WTC11 (cell line): ENCODE measurements at regions not wholly inside any gene's neighbourhood (a gene's known extent, or its start where the extent isn't known, plus 50 kb on each side); places are given as distances from the start of the nearest gene placed in this dataset.

Source experiments
- ATAC-seq: fragments of 200-7000 bp; cut with Tn5 transposase; 2 replicates; pipeline ENCODE4 v1.10.0; 2021; ENCODE audit warnings: mild to moderate bottlenecking, moderate library complexity
- CTCF ChIA-PET: fragments of 300-600 bp; sonication (Branson Sonifier 250); formaldehyde crosslinking; loops from one replicate; lab custom pipeline; 2021; ENCODE audit warnings: antibody characterized with exemption; lab: Charles Lee
- POLR2A ChIA-PET: fragments of 350-600 bp; sonication (Branson Sonifier 250); formaldehyde crosslinking; loops from one replicate; lab custom pipeline; 2021; ENCODE audit warnings: antibody characterized with exemption; lab: Charles Lee
- DNase-seq: peaks from one replicate; pipeline ENCODE4 v3.0.0; 2021; ENCODE audit warnings: low spot score
- H3K27ac Mint-ChIP-seq: 2 replicates; pipeline ENCODE4 v1.8.0; 2021; ENCODE audit warnings: mixed read lengths
- H3K27me3 Mint-ChIP-seq: 2 replicates; pipeline ENCODE4 v1.8.0; 2021; ENCODE audit warnings: low read depth, mild to moderate bottlenecking, moderate library complexity, mixed read lengths
- H3K36me3 Mint-ChIP-seq: 2 replicates; pipeline ENCODE4 v1.8.0; 2021; ENCODE audit warnings: mixed read lengths
- H3K4me1 Mint-ChIP-seq: 2 replicates; pipeline ENCODE4 v1.8.0; 2022; ENCODE audit warnings: mixed read lengths
- H3K4me3 Mint-ChIP-seq: 2 replicates; pipeline ENCODE4 v1.8.0; 2021; ENCODE audit warnings: mild to moderate bottlenecking, moderate library complexity, mixed read lengths
- H3K9me3 Mint-ChIP-seq: 2 replicates; pipeline ENCODE4 v1.8.0; 2021; ENCODE audit warnings: mixed read lengths
- AR ChIP-seq: fragments of 250-450 bp; sonication (Bioruptor Pico); IDR thresholded peaks from 2 replicates; pipeline ENCODE4 v1.9.0; 2021; ENCODE audit warnings: mild to moderate bottlenecking
- ARID4B ChIP-seq: sonication (generic); formaldehyde crosslinking; IDR thresholded peaks from 2 replicates; pipeline ENCODE4 v1.8.0; 2023; ENCODE audit warnings: missing genetic modification reagents, mild to moderate bottlenecking, borderline replicate concordance
- ATF6 ChIP-seq: sonication (generic); formaldehyde crosslinking; IDR thresholded peaks from 2 replicates; pipeline ENCODE4 v1.8.1; 2023; ENCODE audit warnings: mild to moderate bottlenecking, missing genetic modification reagents
- CTCF ChIP-seq: fragments of 200-600 bp; IDR thresholded peaks from 2 replicates; pipeline ENCODE4 v1.8.0; 2022; ENCODE audit warnings: antibody characterized with exemption
- GABPB1 ChIP-seq: sonication (generic); formaldehyde crosslinking; IDR thresholded peaks from 2 replicates; pipeline ENCODE4 v1.8.1; 2023; ENCODE audit warnings: mild to moderate bottlenecking, missing genetic modification reagents
- IRF2 ChIP-seq: sonication (generic); formaldehyde crosslinking; IDR thresholded peaks from 2 replicates; pipeline ENCODE4 v1.8.0; 2022; ENCODE audit warnings: low read depth, missing genetic modification reagents, borderline replicate concordance
- KAT7 ChIP-seq: sonication (generic); formaldehyde crosslinking; IDR thresholded peaks from 2 replicates; pipeline ENCODE4 v1.8.1; 2023; ENCODE audit warnings: missing genetic modification reagents, mild to moderate bottlenecking, borderline replicate concordance
- PRDM15 ChIP-seq: sonication (generic); formaldehyde crosslinking; IDR thresholded peaks from 2 replicates; pipeline ENCODE4 v1.8.0; 2022; ENCODE audit warnings: missing genetic modification reagents
- PREB ChIP-seq: sonication (generic); formaldehyde crosslinking; IDR thresholded peaks from 2 replicates; pipeline ENCODE4 v1.8.1; 2022; ENCODE audit warnings: mild to moderate bottlenecking, missing genetic modification reagents, moderate library complexity, borderline replicate concordance
- RELA ChIP-seq: sonication (generic); formaldehyde crosslinking; IDR thresholded peaks from 2 replicates; pipeline ENCODE4 v1.8.1; 2022; ENCODE audit warnings: missing genetic modification reagents, mild to moderate bottlenecking, borderline replicate concordance
- TEAD1 ChIP-seq: sonication (generic); formaldehyde crosslinking; IDR thresholded peaks from 2 replicates; pipeline ENCODE4 v1.8.0; 2022; ENCODE audit warnings: mild to moderate bottlenecking, missing genetic modification reagents
- TP53 ChIP-seq: sonication (generic); formaldehyde crosslinking; IDR thresholded peaks from 2 replicates; pipeline ENCODE4 v1.8.1; 2023; ENCODE audit warnings: mild to moderate bottlenecking, missing genetic modification reagents
- USF1 ChIP-seq: sonication (generic); formaldehyde crosslinking; IDR thresholded peaks from 2 replicates; pipeline ENCODE4 v1.8.0; 2022; ENCODE audit warnings: mild to moderate bottlenecking, missing genetic modification reagents
- ZNF138 ChIP-seq: sonication (generic); formaldehyde crosslinking; conservative IDR thresholded peaks from 2 replicates; pipeline ENCODE4 v1.8.1; 2022; ENCODE audit warnings: mild to moderate bottlenecking, moderate library complexity, missing genetic modification reagents
- ZNF232 ChIP-seq: sonication (generic); formaldehyde crosslinking; IDR thresholded peaks from 2 replicates; pipeline ENCODE4 v1.8.0; 2022; ENCODE audit warnings: mild to moderate bottlenecking, missing genetic modification reagents
- ZNF317 ChIP-seq: sonication (generic); formaldehyde crosslinking; IDR thresholded peaks from 2 replicates; pipeline ENCODE4 v1.8.1; 2023; ENCODE audit warnings: low read depth, mild to moderate bottlenecking, moderate library complexity, missing genetic modification reagents, borderline replicate concordance

- ATAC-seq (no peak), DNase-seq (no peak)
- H3K4me3 Mint-ChIP-seq: no peak overlapping the region
- peaks cover 5% of the 10 kb centered on the region for H3K36me3 Mint-ChIP-seq
- ChIA-PET POLR2A (no interaction called here), CTCF (interaction anchor here (0.7 to 2.7 kb wide), 11 partner anchors 9 to 1053 kb away, joined by 3 to 11 read pairs (median 3); no protein-coding TSS in a partner anchor)
- H3K27ac Mint-ChIP-seq: no peak overlapping the region
- H3K27me3 Mint-ChIP-seq: no peaks in the 10 kb centered on the region; the same call in 1 of the 2 replicates
- H3K9me3 Mint-ChIP-seq: peaks cover 5% of the 10 kb centered on the region; the same call in 1 of the 2 replicates
- peak; percentile 72 for TF ChIP-seq CTCF
- TF ChIP-seq AR: no peak
- peaks cover 52% of the 10 kb centered on the region for H3K4me1 Mint-ChIP-seq
Observed at GRCh38 chr1:209202830-209203532, 380.5 kb upstream of the CAMK1G start.

GRCh38 chr1:209203533-209203895, 380.0 kb upstream of the CAMK1G start:
- ATAC-seq (no peak), DNase-seq (no peak)
- ChIA-PET POLR2A (no interaction called here), CTCF (interaction anchor here (0.7 to 2.7 kb wide), 7 partner anchors 8 to 1053 kb away, joined by 3 to 11 read pairs (median 3); no protein-coding TSS in a partner anchor)
- Mint-ChIP-seq H3K27me3 (peaks cover 4% of the 10 kb centered on the region), H3K9me3 (no peaks in the 10 kb centered on the region), H3K27ac (no peak overlapping the region), H3K4me1 (peaks cover 49% of the 10 kb centered on the region), H3K4me3 (no peak overlapping the region), H3K36me3 (no peaks in the 10 kb centered on the region)
- no peak for TF ChIP-seq ZNF232
- no peak for TF ChIP-seq PRDM15
- no peak for TF ChIP-seq IRF2 (CRISPR knock-in tag)
- TF ChIP-seq GABPB1 (CRISPR knock-in tag): no peak
- no peak for TF ChIP-seq TP53 (CRISPR knock-in tag)
- TF ChIP-seq ZNF138 (CRISPR knock-in tag): no peak
- no peak for TF ChIP-seq KAT7 (CRISPR knock-in tag)
- TF ChIP-seq RELA (CRISPR knock-in tag): no peak
- TF ChIP-seq TEAD1 (CRISPR knock-in tag): no peak
- no peak for TF ChIP-seq ATF6
- no peak for TF ChIP-seq PREB (CRISPR knock-in tag)
- no peak for TF ChIP-seq USF1
- no peak for TF ChIP-seq ARID4B (CRISPR knock-in tag)
- TF ChIP-seq ZNF317 (CRISPR knock-in tag): no peak
